K562 (cell line): ENCODE measurements at regions not wholly inside any gene's neighbourhood (a gene's known extent, or its start where the extent isn't known, plus 50 kb on each side); places are given as distances from the start of the nearest gene placed in this dataset.

Source experiments
- BACH1 ChIP-seq: fragments of 200-800 bp; sonication (Bioruptor generic); IDR thresholded peaks from 2 replicates; pipeline ENCODE4 v1.6.1; 2016; ENCODE audit warnings: missing genetic modification characterization, missing compliant biosample characterization
- CEBPZ ChIP-seq: fragments of 150-350 bp; IDR thresholded peaks from 2 replicates; pipeline ENCODE4 v1.6.1; 2014; ENCODE audit warnings: low read depth, mild to moderate bottlenecking, low read length, borderline replicate concordance
- HSF4 ChIP-seq: fragments of 250-450 bp; sonication (Bioruptor Pico); IDR thresholded peaks from 2 replicates; pipeline ENCODE4 v2.1.2; 2022; ENCODE audit warnings: mild to moderate bottlenecking, moderate library complexity, borderline replicate concordance
- PREB ChIP-seq: sonication (generic); formaldehyde crosslinking; IDR thresholded peaks from 2 replicates; pipeline ENCODE4 v1.8.1; 2023; ENCODE audit warnings: mild to moderate bottlenecking, missing genetic modification reagents
- TF ChIP-seq, protein P1 (sequence below): conservative IDR thresholded peaks from 2 replicates; pipeline ENCODE4 v1.6.1; 2011; ENCODE audit warnings: low read depth, mild to moderate bottlenecking, low read length; ENCODE audit not compliant: control insufficient read depth
- TF ChIP-seq, protein P2 (sequence below): fragments of 250-450 bp; sonication (Bioruptor Pico); IDR thresholded peaks from 2 replicates; pipeline ENCODE4 v1.8.0; 2022; ENCODE audit warnings: inconsistent platforms, mild to moderate bottlenecking, moderate library complexity, borderline replicate concordance

DNA sequence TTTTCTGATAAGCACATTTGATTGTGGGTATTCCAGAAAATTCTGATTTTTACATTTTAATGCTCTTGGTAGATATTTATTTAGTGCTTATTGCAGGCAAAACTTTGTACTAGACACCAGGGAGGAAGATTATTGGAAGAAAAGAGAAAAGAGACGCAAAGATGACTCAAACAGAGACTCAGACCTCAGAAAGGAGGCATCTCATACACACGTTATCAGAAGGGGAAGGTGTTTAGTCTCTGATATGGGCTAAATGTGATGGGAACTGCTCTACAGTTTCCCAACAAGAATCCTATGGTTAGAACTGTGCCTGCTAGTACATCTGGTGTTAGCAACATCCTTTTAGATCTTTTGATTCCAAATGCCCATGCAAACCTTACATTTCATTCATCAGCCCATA is 245.6 kb downstream of the KLF5 start (continued):
- TF ChIP-seq PREB, result no peak
- TF ChIP-seq, protein P1, sequence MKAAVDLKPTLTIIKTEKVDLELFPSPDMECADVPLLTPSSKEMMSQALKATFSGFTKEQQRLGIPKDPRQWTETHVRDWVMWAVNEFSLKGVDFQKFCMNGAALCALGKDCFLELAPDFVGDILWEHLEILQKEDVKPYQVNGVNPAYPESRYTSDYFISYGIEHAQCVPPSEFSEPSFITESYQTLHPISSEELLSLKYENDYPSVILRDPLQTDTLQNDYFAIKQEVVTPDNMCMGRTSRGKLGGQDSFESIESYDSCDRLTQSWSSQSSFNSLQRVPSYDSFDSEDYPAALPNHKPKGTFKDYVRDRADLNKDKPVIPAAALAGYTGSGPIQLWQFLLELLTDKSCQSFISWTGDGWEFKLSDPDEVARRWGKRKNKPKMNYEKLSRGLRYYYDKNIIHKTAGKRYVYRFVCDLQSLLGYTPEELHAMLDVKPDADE, result no peak
- TF ChIP-seq, protein P2, sequence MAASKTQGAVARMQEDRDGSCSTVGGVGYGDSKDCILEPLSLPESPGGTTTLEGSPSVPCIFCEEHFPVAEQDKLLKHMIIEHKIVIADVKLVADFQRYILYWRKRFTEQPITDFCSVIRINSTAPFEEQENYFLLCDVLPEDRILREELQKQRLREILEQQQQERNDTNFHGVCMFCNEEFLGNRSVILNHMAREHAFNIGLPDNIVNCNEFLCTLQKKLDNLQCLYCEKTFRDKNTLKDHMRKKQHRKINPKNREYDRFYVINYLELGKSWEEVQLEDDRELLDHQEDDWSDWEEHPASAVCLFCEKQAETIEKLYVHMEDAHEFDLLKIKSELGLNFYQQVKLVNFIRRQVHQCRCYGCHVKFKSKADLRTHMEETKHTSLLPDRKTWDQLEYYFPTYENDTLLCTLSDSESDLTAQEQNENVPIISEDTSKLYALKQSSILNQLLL (CRISPR knock-in tag), result no peak
- no peak for TF ChIP-seq BACH1 (tag)
- TF ChIP-seq CEBPZ, result no peak
- TF ChIP-seq HSF4 (CRISPR knock-in tag), result no peak
